HG03159 (cell line): ENCODE measurements at regions not wholly inside any gene's neighbourhood (a gene's known extent, or its start where the extent isn't known, plus 50 kb on each side); places are given as distances from the start of the nearest gene placed in this dataset.

ENCODE experiments used
- ATAC-seq: cut with Tn5 transposase; IDR thresholded peaks from one replicate; pipeline ENCODE4 v1.9.1; 2021; ENCODE audit warnings: mild to moderate bottlenecking, moderate library complexity; ENCODE audit not compliant: unreplicated experiment

- no peak for ATAC-seq
Measured at GRCh38 chr2:225156853-225157451, 114.7 kb upstream of the DOCK10 start.

- no peak for ATAC-seq
Measured at GRCh38 chr2:225140723-225141122, 98.5 kb upstream of the DOCK10 start.

- ATAC-seq: no peak
Measured at GRCh38 chr2:225137971-225138370, 95.7 kb upstream of the DOCK10 start.

- ATAC-seq: no peak
Measured at GRCh38 chr2:225136552-225136951, 94.3 kb upstream of the DOCK10 start.

GRCh38 chr2:225131898-225132297, 89.6 kb upstream of the DOCK10 start:
- ATAC-seq: no peak

GRCh38 chr2:225130093-225130492, 87.8 kb upstream of the DOCK10 start:
- ATAC-seq: no peak

GRCh38 chr2:225124311-225125017, 82.2 kb upstream of the DOCK10 start:
- no peak for ATAC-seq

- ATAC-seq: no peak
Measured at GRCh38 chr2:225122583-225123486, 80.6 kb upstream of the DOCK10 start.

- no peak for ATAC-seq
Measured at GRCh38 chr2:225122007-225122406, 79.7 kb upstream of the DOCK10 start.

GRCh38 chr2:225120186-225120585, 77.9 kb upstream of the DOCK10 start:
- no peak for ATAC-seq

- ATAC-seq: no peak
Measured at GRCh38 chr2:225117051-225117716, 74.9 kb upstream of the DOCK10 start.

GRCh38 chr2:225114786-225115323, 72.6 kb upstream of the DOCK10 start:
- no peak for ATAC-seq

GRCh38 chr2:225113371-225114015, 71.2 kb upstream of the DOCK10 start:
- no peak for ATAC-seq

GRCh38 chr2:225112362-225113126, 70.3 kb upstream of the DOCK10 start:
- peak; percentile 77 for ATAC-seq

- no peak for ATAC-seq
Measured at GRCh38 chr2:225108805-225109204, 66.5 kb upstream of the DOCK10 start.

- no peak for ATAC-seq
Measured at GRCh38 chr2:225104971-225105370, 62.7 kb upstream of the DOCK10 start.

GRCh38 chr2:225104321-225104720, 62.1 kb upstream of the DOCK10 start:
- ATAC-seq: no peak

GRCh38 chr2:225103737-225104141, 61.5 kb upstream of the DOCK10 start:
- no peak for ATAC-seq

- ATAC-seq: no peak
Measured at GRCh38 chr2:225100856-225101294, 58.6 kb upstream of the DOCK10 start.

GRCh38 chr2:225100269-225100668, 58.0 kb upstream of the DOCK10 start:
- no peak for ATAC-seq
